HG02798 (cell line): ENCODE measurements at regions not wholly inside any gene's neighbourhood (a gene's known extent, or its start where the extent isn't known, plus 50 kb on each side); places are given as distances from the start of the nearest gene placed in this dataset.

ENCODE experiments used
- ATAC-seq: cut with Tn5 transposase; IDR thresholded peaks from one replicate; pipeline ENCODE4 v1.9.1; 2021; ENCODE audit warnings: mild to moderate bottlenecking; ENCODE audit not compliant: unreplicated experiment, poor library complexity

GRCh38 chr10:78374331-78375028 is 340.8 kb downstream of the RPS24 start:
- ATAC-seq = no peak

- no peak for ATAC-seq
Measured at GRCh38 chr10:78375854-78376785, 342.5 kb downstream of the RPS24 start.

GRCh38 chr10:78377356-78377755 is 343.7 kb downstream of the RPS24 start:
- no peak for ATAC-seq

- ATAC-seq = no peak
Measured at GRCh38 chr10:78378192-78378591, 344.5 kb downstream of the RPS24 start.

GRCh38 chr10:78381107-78381506 is 347.4 kb downstream of the RPS24 start:
- no peak for ATAC-seq

- no peak for ATAC-seq
Measured at GRCh38 chr10:78382047-78382446, 348.4 kb downstream of the RPS24 start.

GRCh38 chr10:78382772-78383171 is 349.1 kb downstream of the RPS24 start:
- ATAC-seq = no peak

- ATAC-seq = no peak
Measured at GRCh38 chr10:78383378-78384048, 349.9 kb downstream of the RPS24 start.

- ATAC-seq = no peak
Measured at GRCh38 chr10:78384049-78384431, 350.4 kb downstream of the RPS24 start.

GRCh38 chr10:78385599-78385998 is 351.9 kb downstream of the RPS24 start:
- ATAC-seq = no peak

- ATAC-seq = no peak
Measured at GRCh38 chr10:78386509-78386908, 352.8 kb downstream of the RPS24 start.

GRCh38 chr10:78388331-78389050 is 354.8 kb downstream of the RPS24 start:
- no peak for ATAC-seq

- ATAC-seq = no peak
Measured at GRCh38 chr10:78389419-78389818, 355.8 kb downstream of the RPS24 start.

- ATAC-seq = no peak
Measured at GRCh38 chr10:78390051-78390450, 356.4 kb downstream of the RPS24 start.

GRCh38 chr10:78390817-78391216 is 357.2 kb downstream of the RPS24 start:
- ATAC-seq = no peak

GRCh38 chr10:78391585-78391984 is 357.9 kb downstream of the RPS24 start:
- ATAC-seq = no peak

GRCh38 chr10:78392197-78392596 is 358.5 kb downstream of the RPS24 start:
- ATAC-seq = no peak

- ATAC-seq = no peak
Measured at GRCh38 chr10:78393094-78393493, 359.4 kb downstream of the RPS24 start.

GRCh38 chr10:78394047-78394446 is 360.4 kb downstream of the RPS24 start:
- no peak for ATAC-seq

- no peak for ATAC-seq
Measured at GRCh38 chr10:78395162-78395561, 361.5 kb downstream of the RPS24 start.
